GM21381 (cell line): ENCODE measurements at regions not wholly inside any gene's neighbourhood (a gene's known extent, or its start where the extent isn't known, plus 50 kb on each side); places are given as distances from the start of the nearest gene placed in this dataset.
A peak's percentile ranks its signal among the peaks of the same experiment; 100 is the strongest.

ENCODE experiments used
- ATAC-seq: cut with Tn5 transposase; IDR thresholded peaks from one replicate; pipeline ENCODE4 v1.9.1; 2021; ENCODE audit warnings: mild to moderate bottlenecking, moderate library complexity; ENCODE audit not compliant: unreplicated experiment

GRCh38 chrX:6793000-6793399, 258.1 kb upstream of the VCX3A start:
- no peak for ATAC-seq

GRCh38 chrX:6783912-6784311, 249.0 kb upstream of the VCX3A start:
- no peak for ATAC-seq

GRCh38 chrX:6782831-6783230, 247.9 kb upstream of the VCX3A start:
- ATAC-seq, result no peak

GRCh38 chrX:6778544-6779503, 243.9 kb upstream of the VCX3A start:
- no peak for ATAC-seq

GRCh38 chrX:6777238-6778002, 242.5 kb upstream of the VCX3A start:
- ATAC-seq, result no peak

- no peak for ATAC-seq
Observed at GRCh38 chrX:6770936-6771335, 236.0 kb upstream of the VCX3A start.

GRCh38 chrX:6768881-6769280, 234.0 kb upstream of the VCX3A start:
- ATAC-seq, result no peak

GRCh38 chrX:6761251-6761650, 226.3 kb upstream of the VCX3A start:
- ATAC-seq, result no peak

GRCh38 chrX:6759655-6760375, 224.9 kb upstream of the VCX3A start:
- ATAC-seq, result no peak

- ATAC-seq, result no peak
Observed at GRCh38 chrX:6758234-6758633, 223.3 kb upstream of the VCX3A start.

- ATAC-seq, result no peak
Observed at GRCh38 chrX:6757631-6758030, 222.7 kb upstream of the VCX3A start.

GRCh38 chrX:6748595-6748994, 213.7 kb upstream of the VCX3A start:
- ATAC-seq, result no peak

- ATAC-seq, result peak; percentile 97
Observed at GRCh38 chrX:6738518-6739470, 203.9 kb upstream of the VCX3A start.

- no peak for ATAC-seq
Observed at GRCh38 chrX:6734844-6735634, 200.1 kb upstream of the VCX3A start.

GRCh38 chrX:6732101-6732500, 197.2 kb upstream of the VCX3A start:
- ATAC-seq, result peak; percentile 74

- no peak for ATAC-seq
Observed at GRCh38 chrX:6729626-6730025, 194.7 kb upstream of the VCX3A start.

- peak; percentile 62 for ATAC-seq
Observed at GRCh38 chrX:6718766-6719165, 183.8 kb upstream of the VCX3A start.

- no peak for ATAC-seq
Observed at GRCh38 chrX:6708676-6709380, 173.9 kb upstream of the VCX3A start.

- ATAC-seq, result no peak
Observed at GRCh38 chrX:6708041-6708440, 173.1 kb upstream of the VCX3A start.
